Adrenal gland (tissue), 5 donors: ENCODE measurements at regions not wholly inside any gene's neighbourhood (a gene's known extent, or its start where the extent isn't known, plus 50 kb on each side); places are given as distances from the start of the nearest gene placed in this dataset.

Source experiments
- POLR2A ChIP-seq, 2 donors: fragments of 450-650 bp; IDR thresholded peaks; one replicate each; pipeline ENCODE4 v1.6.1; 2017; ENCODE audit warnings: antibody characterized with exemption in 2 of 2, mild to moderate bottlenecking in 2 of 2, moderate library complexity in 1 of 2
- TF ChIP-seq, protein P1 (sequence below), 6 experiments: fragments of 450-650 bp in 4 of 6; fragments of 200-600 bp in 2 of 6; sonication (generic) in 1 of 6; IDR thresholded peaks; 1 replicate in 5 of 6; 2 replicates in 1 of 6; pipeline versions ENCODE4 v1.5.1 to v1.8.0; 2016 to 2021; ENCODE audit warnings: antibody characterized with exemption in 6 of 6, mild to moderate bottlenecking in 2 of 6, moderate library complexity in 1 of 6
- donor health status: DM: no; HTN: no; CAD: no.

DNA sequence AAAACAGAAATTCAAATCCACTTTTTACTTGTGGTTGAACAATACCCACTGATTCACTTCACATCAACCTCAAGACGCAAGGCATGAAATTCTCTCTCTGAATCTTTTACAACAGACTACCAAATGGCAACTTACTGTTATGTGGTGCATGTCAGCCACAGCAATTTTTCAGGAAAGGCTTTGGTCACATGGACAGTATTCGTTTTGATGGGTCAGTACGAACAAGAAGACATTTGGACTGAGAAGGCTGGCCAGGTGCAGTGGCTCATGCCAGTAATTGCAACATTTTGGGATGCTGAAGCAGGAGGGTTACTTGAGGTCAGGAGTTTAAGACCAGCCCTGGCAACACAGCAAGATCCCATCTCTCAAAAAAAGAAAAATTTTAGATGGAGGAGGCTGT lies 144.0 kb downstream of the SEC23A start:
- TF ChIP-seq POLR2A (IDR thresholded peaks at IDR 0.05) = no peak
- TF ChIP-seq, protein P1, sequence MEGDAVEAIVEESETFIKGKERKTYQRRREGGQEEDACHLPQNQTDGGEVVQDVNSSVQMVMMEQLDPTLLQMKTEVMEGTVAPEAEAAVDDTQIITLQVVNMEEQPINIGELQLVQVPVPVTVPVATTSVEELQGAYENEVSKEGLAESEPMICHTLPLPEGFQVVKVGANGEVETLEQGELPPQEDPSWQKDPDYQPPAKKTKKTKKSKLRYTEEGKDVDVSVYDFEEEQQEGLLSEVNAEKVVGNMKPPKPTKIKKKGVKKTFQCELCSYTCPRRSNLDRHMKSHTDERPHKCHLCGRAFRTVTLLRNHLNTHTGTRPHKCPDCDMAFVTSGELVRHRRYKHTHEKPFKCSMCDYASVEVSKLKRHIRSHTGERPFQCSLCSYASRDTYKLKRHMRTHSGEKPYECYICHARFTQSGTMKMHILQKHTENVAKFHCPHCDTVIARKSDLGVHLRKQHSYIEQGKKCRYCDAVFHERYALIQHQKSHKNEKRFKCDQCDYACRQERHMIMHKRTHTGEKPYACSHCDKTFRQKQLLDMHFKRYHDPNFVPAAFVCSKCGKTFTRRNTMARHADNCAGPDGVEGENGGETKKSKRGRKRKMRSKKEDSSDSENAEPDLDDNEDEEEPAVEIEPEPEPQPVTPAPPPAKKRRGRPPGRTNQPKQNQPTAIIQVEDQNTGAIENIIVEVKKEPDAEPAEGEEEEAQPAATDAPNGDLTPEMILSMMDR (IDR thresholded peaks at IDR 0.05) = no peak
